ENCODE measurements at regions not wholly inside any gene's neighbourhood (a gene's known extent, or its start where the extent isn't known, plus 50 kb on each side); places are given as distances from the start of the nearest gene placed in this dataset.

DNA sequence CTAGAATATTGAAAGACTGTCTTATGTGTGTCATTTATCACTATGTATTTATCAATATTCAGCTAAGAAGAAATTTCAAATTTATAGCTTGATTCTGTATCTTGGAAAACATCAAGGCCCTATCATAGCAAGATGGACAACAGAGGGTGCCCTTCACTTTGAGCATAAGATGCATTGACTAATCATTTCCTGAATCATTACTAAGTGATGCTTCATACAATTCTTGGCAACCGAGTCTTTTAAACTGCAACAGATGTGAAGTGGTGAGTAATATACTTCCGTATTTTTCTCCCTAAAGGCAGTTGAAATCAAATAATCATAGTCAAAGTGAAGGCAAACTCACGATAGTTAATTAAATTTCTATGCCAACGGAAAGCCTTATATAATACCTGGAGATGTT lies 318.6 kb upstream of the RGMB start:
- no peak for DNase-seq (ENCODE audit: low spot score in 2 of 2)

GRCh38 chr5:98455665-98456064 lies 317.8 kb upstream of the RGMB start:
- DNase-seq (ENCODE audit: low spot score in 2 of 2) (no peak), FAIRE-seq (no peak)

More for the DNA sequence above, 318.6 kb upstream of the RGMB start:
- FAIRE-seq, result no peak

DNA sequence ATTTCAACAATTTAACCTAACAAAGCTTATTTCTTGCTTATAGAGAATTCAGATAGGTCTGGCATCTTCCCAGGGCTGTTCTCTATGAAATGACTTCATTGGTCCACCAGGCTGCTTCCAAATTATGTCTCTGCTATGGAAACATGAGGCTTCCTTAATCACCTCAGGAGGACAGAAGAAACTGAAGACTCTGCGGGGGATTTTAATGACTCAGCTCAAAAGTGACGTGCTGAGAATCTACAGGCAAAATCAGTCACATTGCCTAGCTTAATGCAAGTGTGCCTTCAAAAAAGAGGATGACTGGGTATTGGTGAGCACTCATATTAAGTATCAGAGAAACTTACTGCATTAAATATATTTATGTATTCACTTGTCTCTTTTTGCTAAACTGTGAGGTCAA lies 315.5 kb upstream of the RGMB start:
- FAIRE-seq (no peak), DNase-seq (ENCODE audit: low spot score in 2 of 2) (no peak)

DNA sequence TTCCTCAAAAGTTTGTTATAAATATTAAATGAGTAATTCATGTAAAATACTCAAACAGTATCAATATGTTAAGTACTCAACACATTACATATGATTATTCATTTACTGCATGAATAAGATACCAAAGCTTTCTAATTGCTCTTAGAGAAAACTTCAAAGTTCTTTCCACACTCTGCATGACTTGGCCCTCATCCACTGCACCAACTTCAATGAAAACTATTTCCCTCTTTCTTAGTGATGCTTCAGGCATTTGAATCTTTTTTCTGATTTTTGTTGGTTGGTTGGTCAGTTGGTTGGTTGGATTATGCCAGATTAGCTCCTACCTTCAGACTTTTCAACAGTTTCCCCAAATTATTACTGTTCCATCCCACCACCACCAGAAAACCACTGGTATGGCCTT lies 314.7 kb upstream of the RGMB start:
- FAIRE-seq (no peak), DNase-seq (ENCODE audit: low spot score in 2 of 2) (no peak)

DNA sequence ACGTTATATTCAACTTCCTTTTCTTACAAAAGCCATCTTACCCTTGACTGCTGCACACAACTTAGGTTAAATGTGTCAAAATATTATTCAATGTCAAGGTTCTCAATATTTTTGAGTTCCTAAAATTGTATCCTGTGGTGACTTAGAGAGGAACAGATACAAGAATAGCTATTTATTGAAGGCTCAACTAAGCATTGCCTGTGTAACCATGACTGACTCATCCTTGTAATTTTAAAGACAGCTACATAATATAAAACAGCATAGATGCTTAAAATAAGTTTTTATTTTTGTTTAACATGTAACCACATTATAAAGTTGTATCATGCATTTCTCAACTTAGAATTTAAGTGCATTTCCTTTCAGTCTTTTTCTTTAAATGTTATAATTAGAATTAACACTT lies 312.9 kb upstream of the RGMB start:
- peak; percentile 43 for FAIRE-seq
- no peak for DNase-seq (ENCODE audit: low spot score in 2 of 2)

DNA sequence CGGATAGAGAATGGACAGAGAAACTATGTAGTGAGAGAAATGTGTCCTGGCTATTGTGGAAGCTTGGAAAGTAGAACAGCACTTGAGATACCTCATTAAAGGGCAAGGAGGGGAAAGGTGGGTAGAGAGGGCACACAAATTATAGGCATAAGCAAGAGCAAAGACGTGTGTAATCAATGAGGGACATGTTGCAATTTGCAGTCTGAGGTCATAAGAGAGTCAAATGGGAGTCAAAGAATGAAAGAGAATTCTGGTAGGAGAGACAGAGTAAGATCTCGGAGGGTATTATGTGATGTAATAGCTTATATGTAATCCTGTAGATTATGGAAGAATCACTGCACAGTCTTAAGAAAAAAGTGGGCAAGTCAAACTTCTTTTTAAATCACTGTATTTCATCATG lies 312.0 kb upstream of the RGMB start:
- DNase-seq (ENCODE audit: low spot score in 2 of 2) (no peak), FAIRE-seq (no peak)

DNA sequence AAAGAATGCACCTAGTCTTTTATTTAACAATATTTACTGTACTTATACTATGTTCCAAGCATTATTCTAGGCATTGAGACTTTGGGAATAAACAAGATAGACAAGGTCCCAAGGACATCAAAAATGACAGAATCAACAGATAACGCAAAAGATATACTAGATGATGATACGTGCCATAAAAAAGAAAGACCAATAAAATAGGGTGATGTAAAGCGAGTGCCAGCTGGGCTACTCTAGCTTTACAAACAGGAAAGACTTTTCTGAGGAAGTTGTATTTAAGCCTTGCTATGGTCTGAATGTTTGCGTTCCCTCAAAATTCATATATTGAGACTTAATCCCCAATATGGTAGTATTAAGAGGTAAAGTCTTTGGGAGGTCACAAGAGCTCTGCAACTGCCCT lies 310.2 kb upstream of the RGMB start:
- no peak for DNase-seq (ENCODE audit: low spot score in 2 of 2)
- FAIRE-seq, result no peak

DNA sequence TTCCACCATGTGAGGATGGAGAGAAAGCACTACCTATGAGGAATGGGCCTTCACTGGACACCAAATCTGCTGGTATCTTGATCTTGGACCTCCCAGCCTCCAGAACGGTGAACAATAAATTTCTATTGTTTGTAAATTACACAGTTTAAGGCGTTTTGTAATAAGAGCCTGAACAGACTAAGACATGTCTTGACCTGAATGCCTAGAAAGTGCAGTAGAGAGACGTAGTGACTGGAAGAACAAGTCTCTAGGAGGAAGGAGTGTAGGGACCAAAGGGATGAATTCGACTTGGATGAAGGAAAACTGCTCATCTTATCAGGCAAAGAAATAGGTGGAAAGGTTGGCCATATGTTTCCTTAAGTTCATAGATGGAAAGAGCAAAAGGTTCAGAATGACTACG lies 309.8 kb upstream of the RGMB start:
- DNase-seq (ENCODE audit: low spot score in 2 of 2) (no peak), FAIRE-seq (no peak)

GRCh38 chr5:98464737-98465330 lies 308.6 kb upstream of the RGMB start:
- DNase-seq (ENCODE audit: low spot score in 2 of 2) (no peak), FAIRE-seq (no peak)

DNA sequence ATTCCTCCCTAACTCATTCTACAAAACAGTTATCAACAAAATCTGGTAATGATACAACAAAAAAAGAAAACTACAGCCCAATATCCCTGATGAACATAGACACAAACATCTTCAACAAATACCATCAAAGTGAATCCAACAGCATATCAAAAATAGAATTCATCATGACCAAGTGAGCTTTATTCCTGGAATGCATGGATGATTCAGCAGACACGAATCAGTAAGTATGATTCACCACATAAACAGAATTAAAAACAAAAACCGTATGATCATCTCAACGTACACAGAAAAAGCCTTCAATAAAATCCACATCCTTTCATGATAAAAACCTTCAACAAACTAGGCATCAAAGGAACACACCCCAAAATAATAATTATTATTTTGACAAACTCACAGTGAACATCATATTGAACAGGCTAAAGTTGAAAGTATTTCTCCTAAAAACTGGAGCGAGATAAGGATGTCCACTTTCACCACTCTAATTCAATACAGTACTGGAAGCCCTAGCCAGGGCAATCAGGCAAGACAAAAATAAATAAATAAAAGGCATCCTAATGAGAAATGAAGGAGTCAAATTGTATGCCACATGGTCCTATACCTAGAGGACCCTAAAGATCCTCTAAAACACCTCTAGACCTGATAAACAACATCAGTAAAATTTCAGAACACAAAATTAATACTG lies 305.1 kb upstream of the RGMB start:
- DNase-seq (ENCODE audit: low spot score in 2 of 2) (no peak), FAIRE-seq (no peak)

- FAIRE-seq, result no peak
Observed at GRCh38 chr5:98470747-98471146, 302.7 kb upstream of the RGMB start.

GRCh38 chr5:98471458-98471857 lies 302.0 kb upstream of the RGMB start:
- DNase-seq (ENCODE audit: low spot score in 2 of 2) (no peak), FAIRE-seq (peak; percentile 19)

More at GRCh38 chr5:98470747-98471146, 302.7 kb upstream of the RGMB start:
- no peak for DNase-seq (ENCODE audit: low spot score in 2 of 2)

GRCh38 chr5:98474216-98474615 lies 299.2 kb upstream of the RGMB start:
- FAIRE-seq, result no peak
- DNase-seq (ENCODE audit: low spot score in 2 of 2), result no peak

- FAIRE-seq (no peak), DNase-seq (ENCODE audit: low spot score in 2 of 2) (no peak)
Observed at GRCh38 chr5:98474782-98475181, 298.7 kb upstream of the RGMB start.

DNA sequence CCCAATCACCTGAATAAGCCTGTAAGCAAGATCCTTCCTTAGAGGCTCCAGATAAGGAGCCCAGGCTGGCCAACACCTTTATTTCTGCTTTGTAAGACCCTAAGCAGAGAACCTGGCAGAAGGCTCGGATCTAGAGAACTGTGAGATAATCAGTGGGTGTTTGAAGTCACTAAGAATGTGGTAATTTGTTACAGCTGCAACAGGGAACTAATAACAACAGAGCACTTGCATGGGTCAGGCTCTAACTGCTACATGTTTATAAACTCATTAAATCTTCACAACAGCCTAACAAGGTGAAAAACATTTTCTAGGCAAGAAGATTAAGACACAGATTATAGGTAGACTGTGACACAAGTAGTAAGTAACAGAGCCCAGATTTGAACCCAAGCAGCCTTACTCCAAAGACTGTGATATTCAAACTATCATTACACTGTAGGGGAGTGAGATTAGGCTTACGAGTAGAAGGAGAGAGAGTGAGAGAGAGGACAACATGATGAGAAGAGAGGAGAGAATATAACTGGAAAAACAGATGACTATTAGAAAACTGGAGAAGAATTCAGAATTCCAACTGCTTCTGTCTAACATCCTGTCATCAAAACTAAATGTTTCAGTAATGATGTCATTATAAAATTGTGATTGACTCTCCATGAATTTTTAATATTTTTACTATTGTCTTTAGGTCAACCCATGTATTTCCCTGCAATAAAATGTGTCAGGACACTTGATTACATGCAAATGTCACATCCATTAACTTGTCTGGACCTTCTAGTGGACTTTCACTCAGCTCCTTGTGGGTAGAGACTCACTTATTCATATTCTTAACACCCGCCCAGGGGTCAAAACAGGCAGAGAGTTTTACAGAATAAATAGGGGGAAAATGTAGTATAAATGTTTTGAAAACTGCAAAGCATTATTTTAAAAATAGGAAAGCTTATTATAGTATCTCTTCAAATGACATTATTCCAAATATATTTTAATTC lies 290.9 kb upstream of the RGMB start:
- DNase-seq (ENCODE audit: low spot score in 2 of 2) (no peak), FAIRE-seq (no peak)

GRCh38 chr5:98483301-98483685 lies 290.2 kb upstream of the RGMB start:
- peak in 1 of 2 donors; percentile 18 for DNase-seq (ENCODE audit: low spot score in 2 of 2)
- FAIRE-seq, result no peak

DNA sequence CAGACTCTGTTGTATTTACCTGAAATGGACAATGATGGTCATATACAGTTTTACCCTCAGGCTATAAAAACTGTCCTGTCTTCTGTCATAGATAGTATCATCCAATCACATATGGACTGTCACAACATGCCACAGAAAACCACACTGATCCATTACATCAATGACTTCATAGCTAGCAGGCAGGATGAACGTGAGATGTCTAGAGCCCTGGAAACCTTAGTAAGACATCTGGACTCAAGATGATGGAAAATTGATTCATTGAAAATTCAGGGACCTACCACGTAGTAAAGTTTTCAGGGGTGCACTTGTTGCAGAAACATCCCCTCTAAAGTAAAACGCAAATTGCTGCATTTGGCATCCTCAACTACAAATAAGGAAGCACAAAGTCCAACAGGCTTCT lies 284.4 kb upstream of the RGMB start:
- DNase-seq (ENCODE audit: low spot score in 2 of 2), result no peak
- no peak for FAIRE-seq

DNA sequence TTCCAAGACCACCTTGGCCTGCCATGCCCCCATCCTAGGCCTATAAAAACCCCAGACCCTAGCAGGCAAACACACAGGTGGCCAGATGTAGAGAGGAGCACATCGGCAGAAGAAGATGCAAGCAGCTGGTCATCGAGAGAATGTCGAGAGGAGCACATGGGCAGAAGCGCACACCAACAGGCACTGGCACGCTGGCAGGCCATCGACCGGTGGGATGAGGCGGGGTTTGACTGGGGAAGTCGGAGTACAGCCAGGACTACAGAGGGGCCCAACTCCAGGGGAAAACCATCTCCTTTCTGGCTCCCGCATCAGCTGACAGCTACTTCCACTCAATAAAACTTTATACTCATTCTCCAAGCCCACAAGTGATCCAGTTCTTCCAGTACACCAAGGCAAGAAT lies 283.1 kb upstream of the RGMB start:
- FAIRE-seq (no peak), DNase-seq (ENCODE audit: low spot score in 2 of 2) (no peak)

DNA sequence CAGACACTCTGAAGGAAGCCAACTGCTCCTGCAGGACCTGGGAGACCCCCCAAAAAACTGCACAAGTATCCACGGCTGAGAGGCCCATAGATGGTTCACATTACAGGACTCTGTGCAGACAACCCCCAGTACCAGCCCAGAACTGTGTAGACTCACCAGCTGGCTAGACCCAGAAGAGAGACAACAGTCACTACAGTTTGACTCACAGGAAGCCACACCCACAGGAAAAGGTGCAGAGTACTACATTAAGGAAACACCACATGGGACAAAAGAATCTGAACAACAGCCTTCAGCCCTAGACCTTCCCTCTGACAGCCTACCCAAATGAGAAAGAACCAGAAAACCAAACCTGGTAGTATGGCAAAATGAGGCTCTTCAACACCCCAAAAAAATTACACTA lies 281.2 kb upstream of the RGMB start:
- DNase-seq (ENCODE audit: low spot score in 2 of 2), result no peak

DNA sequence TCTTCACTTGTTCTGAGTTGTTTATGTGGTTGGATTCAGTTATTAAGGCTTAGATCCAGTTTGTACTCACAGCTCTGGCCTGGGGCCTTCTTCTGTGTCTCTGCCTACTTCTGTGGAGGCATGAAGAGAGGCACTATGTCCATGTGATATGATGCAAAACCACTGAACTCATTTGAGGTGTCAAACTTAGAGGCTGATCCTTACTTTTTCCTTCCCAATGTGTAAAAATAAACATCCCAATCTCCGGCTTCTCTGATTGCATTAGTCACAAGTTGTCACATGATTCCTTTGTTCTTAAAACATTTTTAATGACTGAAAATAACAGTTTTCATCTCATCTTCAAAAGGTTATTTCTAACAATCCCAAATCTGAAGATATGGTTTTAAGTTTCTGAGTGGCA lies 276.0 kb upstream of the RGMB start:
- FAIRE-seq (no peak), DNase-seq (ENCODE audit: low spot score in 2 of 2) (no peak)

More for the DNA sequence above, 281.2 kb upstream of the RGMB start:
- FAIRE-seq, result no peak

DNA sequence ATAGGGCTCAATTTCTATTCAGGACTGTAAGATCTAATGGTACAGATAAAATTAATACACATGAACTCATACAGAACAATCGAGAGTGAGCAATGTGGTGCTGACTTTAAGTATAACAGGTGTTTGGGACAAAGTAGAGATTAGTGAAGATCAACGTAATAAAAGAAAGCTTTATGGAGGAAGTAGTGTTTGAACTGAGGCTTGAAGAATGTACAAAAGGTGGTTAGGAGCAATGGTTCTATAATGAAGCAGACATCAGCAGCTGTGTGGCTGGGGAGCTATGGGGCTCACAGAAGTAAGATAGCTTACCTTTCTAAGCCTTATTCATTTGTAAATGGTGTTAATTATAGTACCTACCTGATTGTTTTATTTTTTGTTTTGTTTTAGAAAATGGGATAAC lies 275.4 kb upstream of the RGMB start:
- FAIRE-seq, result no peak

More for the DNA sequence above, 275.4 kb upstream of the RGMB start:
- DNase-seq (ENCODE audit: low spot score in 2 of 2), result no peak
